H9 (cell line): ENCODE measurements at regions not wholly inside any gene's neighbourhood (a gene's known extent, or its start where the extent isn't known, plus 50 kb on each side); places are given as distances from the start of the nearest gene placed in this dataset.

Source experiments
- DNase-seq: peaks from one replicate; pipeline ENCODE4 v3.0.0-alpha.2; 2017
- H2AFZ ChIP-seq: one replicate; pipeline ENCODE4 v1.6.1; 2013; ENCODE audit warnings: mild to moderate bottlenecking, low read length, control low read depth, moderate library complexity
- H2AK5ac ChIP-seq: 2 replicates; pipeline ENCODE4 v1.6.1; 2013; ENCODE audit warnings: low read length, control low read depth, mixed read lengths; ENCODE audit not compliant: insufficient read length
- H2BK120ac ChIP-seq: one replicate; pipeline ENCODE4 v1.6.1; 2013; ENCODE audit warnings: low read depth, mild to moderate bottlenecking, low read length, control low read depth, inconsistent platforms; ENCODE audit not compliant: poor library complexity, severe bottlenecking
- H2BK12ac ChIP-seq: 2 replicates; pipeline ENCODE4 v1.6.1; 2013; ENCODE audit warnings: low read length, control low read depth, mixed read lengths, low read depth; ENCODE audit not compliant: insufficient read length
- H2BK15ac ChIP-seq: 2 replicates; pipeline ENCODE4 v1.6.1; 2013; ENCODE audit warnings: low read depth, low read length, control low read depth
- H2BK20ac ChIP-seq: one replicate; pipeline ENCODE4 v1.6.1; 2013; ENCODE audit warnings: low read depth, mild to moderate bottlenecking, low read length, control low read depth, inconsistent platforms; ENCODE audit not compliant: poor library complexity, severe bottlenecking
- H2BK5ac ChIP-seq: 2 replicates; pipeline ENCODE4 v1.6.1; 2013; ENCODE audit warnings: low read length, control low read depth, mixed read lengths; ENCODE audit not compliant: insufficient read length
- H3K14ac ChIP-seq: 2 replicates; pipeline ENCODE4 v1.6.1; 2013; ENCODE audit warnings: low read length, control low read depth; ENCODE audit not compliant: insufficient read depth
- H3K18ac ChIP-seq: 2 replicates; pipeline ENCODE4 v1.6.1; 2013; ENCODE audit warnings: low read depth, mild to moderate bottlenecking, mixed read lengths, low read length, control low read depth; ENCODE audit not compliant: insufficient read length
- H3K23ac ChIP-seq: 2 replicates; pipeline ENCODE4 v1.6.1; 2013; ENCODE audit warnings: low read length, control low read depth, mixed read lengths, low read depth; ENCODE audit not compliant: insufficient read length
- H3K23me2 ChIP-seq: 2 replicates; pipeline ENCODE4 v1.6.1; 2013; ENCODE audit warnings: low read depth, mild to moderate bottlenecking, mixed read lengths, low read length, control low read depth; ENCODE audit not compliant: insufficient read length, poor library complexity, severe bottlenecking
- H3K27ac ChIP-seq: 2 replicates; pipeline ENCODE4 v1.5.1; 2013; ENCODE audit warnings: low read length, control low read depth, mixed read lengths, low read depth; ENCODE audit not compliant: insufficient read length
- H3K27me3 ChIP-seq: 2 replicates; pipeline ENCODE4 v1.6.1; 2013; ENCODE audit warnings: low read length, control low read depth, inconsistent platforms; ENCODE audit not compliant: insufficient read depth
- H3K4ac ChIP-seq: 2 replicates; pipeline ENCODE4 v1.6.1; 2013; ENCODE audit warnings: low read depth, mild to moderate bottlenecking, control low read depth, inconsistent platforms, low read length, moderate library complexity
- H3K4me1 ChIP-seq: 2 replicates; pipeline ENCODE4 v1.6.1; 2013; ENCODE audit warnings: low read length, control low read depth, inconsistent platforms; ENCODE audit not compliant: insufficient read depth
- H3K4me2 ChIP-seq: 2 replicates; pipeline ENCODE4 v1.6.1; 2013; ENCODE audit warnings: low read length, control low read depth, mixed read lengths; ENCODE audit not compliant: insufficient read length, insufficient read depth
- H3K56ac ChIP-seq: 2 replicates; pipeline ENCODE4 v1.6.1; 2013; ENCODE audit warnings: low read depth, mild to moderate bottlenecking, mixed read lengths, low read length, control low read depth; ENCODE audit not compliant: insufficient read length
- H3K79me1 ChIP-seq: 2 replicates; pipeline ENCODE4 v1.6.1; 2013; ENCODE audit warnings: low read depth, mild to moderate bottlenecking, moderate library complexity, low read length, control low read depth, inconsistent platforms; ENCODE audit not compliant: insufficient read depth, poor library complexity, severe bottlenecking
- H3K79me2 ChIP-seq: 2 replicates; pipeline ENCODE4 v1.6.1; 2013; ENCODE audit warnings: low read length, control low read depth, inconsistent platforms; ENCODE audit not compliant: insufficient read depth
- H3K9ac ChIP-seq: 2 replicates; pipeline ENCODE4 v1.6.1; 2013; ENCODE audit warnings: low read length, control low read depth, mixed read lengths; ENCODE audit not compliant: insufficient read length; ENCODE audit errors: extremely low read depth
- H3K9me3 ChIP-seq: one replicate; pipeline ENCODE4 v1.6.1; 2013; ENCODE audit warnings: low read depth, low read length, inconsistent platforms; ENCODE audit not compliant: control insufficient read depth
- H3T11ph ChIP-seq: one replicate; pipeline ENCODE4 v1.6.1; 2013; ENCODE audit warnings: mild to moderate bottlenecking, low read length, control low read depth, inconsistent platforms
- H4K20me1 ChIP-seq: one replicate; pipeline ENCODE4 v1.6.1; 2013; ENCODE audit not compliant: control insufficient read depth, insufficient read length, insufficient read depth
- H4K5ac ChIP-seq: 2 replicates; pipeline ENCODE4 v1.6.1; 2013; ENCODE audit warnings: low read depth, mild to moderate bottlenecking, mixed read lengths, low read length, control low read depth; ENCODE audit not compliant: insufficient read length
- H4K8ac ChIP-seq: replicated peaks from 2 replicates; pipeline ENCODE4 v1.6.1; 2013; ENCODE audit warnings: low read length, control low read depth, mixed read lengths, low read depth; ENCODE audit not compliant: insufficient read length
- H4K91ac ChIP-seq: 2 replicates; pipeline ENCODE4 v1.6.1; 2013; ENCODE audit warnings: low read depth, mild to moderate bottlenecking, moderate library complexity, mixed read lengths, low read length, control low read depth; ENCODE audit not compliant: insufficient read length
- H3K27ac Mint-ChIP-seq, 3 experiments: 2 replicates in 2 of 3; 3 replicates in 1 of 3; pipeline ENCODE4 v1.8.0; 2020 to 2021; ENCODE audit warnings: mixed read lengths in 3 of 3, mild to moderate bottlenecking in 1 of 3, moderate library complexity in 1 of 3
- H3K27me3 Mint-ChIP-seq: 2 replicates; pipeline ENCODE4 v1.8.0; 2021; ENCODE audit warnings: low read depth, mild to moderate bottlenecking, moderate library complexity, mixed read lengths
- H3K36me3 Mint-ChIP-seq, 3 experiments: 2 replicates in 2 of 3; 3 replicates in 1 of 3; pipeline ENCODE4 v1.8.0; 2020 to 2021; ENCODE audit warnings: low read depth in 3 of 3, mixed read lengths in 3 of 3; ENCODE audit not compliant: insufficient read depth in 1 of 3
- H3K4me1 Mint-ChIP-seq, 2 experiments: 2 replicates each; pipeline ENCODE4 v1.8.0; 2020; ENCODE audit warnings: mixed read lengths in 2 of 2
- H3K4me3 Mint-ChIP-seq, 2 experiments: 2 replicates in 1 of 2; 3 replicates in 1 of 2; pipeline ENCODE4 v1.8.0; 2020 to 2021; ENCODE audit warnings: mild to moderate bottlenecking in 2 of 2, mixed read lengths in 2 of 2, moderate library complexity in 1 of 2
- H3K9me3 Mint-ChIP-seq, 2 experiments: 2 replicates in 1 of 2; 3 replicates in 1 of 2; pipeline ENCODE4 v1.8.0; 2020; ENCODE audit warnings: mild to moderate bottlenecking in 2 of 2, mixed read lengths in 2 of 2, moderate library complexity in 1 of 2
- CTCF ChIP-seq: fragments of 200-600 bp; sonication (generic); conservative IDR thresholded peaks from 3 replicates; pipeline ENCODE4 v1.8.0; 2021; ENCODE audit warnings: antibody characterized with exemption, mild to moderate bottlenecking
- WGBS: extraction: QIAGEN DNeasy Blood & Tissue Kit; methylation state at CpG from one replicate; pipeline ENCODE4 v1.1.7; 2013; ENCODE audit warnings: missing lambda C conversion rate, low lambda C conversion rate, mixed read lengths; ENCODE audit not compliant: insufficient read length; ENCODE audit errors: extremely low coverage; 5-methylcytosine and 5-hydroxymethylcytosine counted together

- no peaks in the 10 kb centered on the region for H3K79me1 ChIP-seq
- DNase-seq, result no peak
- no peak overlapping the region for H3K4me2 ChIP-seq
- no peaks in the 10 kb centered on the region for H3K9me3 ChIP-seq
- H3K4me1 ChIP-seq, result no peaks in the 10 kb centered on the region
- H3K27me3 ChIP-seq, result no peaks in the 10 kb centered on the region
- no peak overlapping the region for H4K91ac ChIP-seq
- no CpG with 5 or more reads among the region's 3 CpGs for WGBS
- H4K8ac ChIP-seq, result no peak overlapping the region
- Mint-ChIP-seq H3K27me3 (no peaks in the 10 kb centered on the region), H3K4me3 (no peak overlapping the region), H3K9me3 (no peaks in the 10 kb centered on the region), H3K4me1 (peaks cover 7 to 9% of the 10 kb centered on the region in 2 experiments), H3K36me3 (no peaks in the 10 kb centered on the region), H3K27ac (no peak overlapping the region; a peak in 1 of 7 replicates)
- H3K14ac ChIP-seq, result no peak overlapping the region
- no peak overlapping the region for H3T11ph ChIP-seq
- H3K23ac ChIP-seq, result no peak overlapping the region
- no peak overlapping the region for H2BK12ac ChIP-seq
- no peak overlapping the region for H2AK5ac ChIP-seq
- H2BK15ac ChIP-seq, result no peak overlapping the region
- no peak overlapping the region for H3K9ac ChIP-seq
- no peak overlapping the region for H2AFZ ChIP-seq
- no peak overlapping the region for H2BK5ac ChIP-seq
- no peak overlapping the region for H2BK120ac ChIP-seq
- H4K5ac ChIP-seq, result no peak overlapping the region
- H4K20me1 ChIP-seq, result no peaks in the 10 kb centered on the region
- no peaks in the 10 kb centered on the region for H3K79me2 ChIP-seq
- no peak overlapping the region for H3K18ac ChIP-seq
- no peaks in the 10 kb centered on the region for H3K23me2 ChIP-seq
- no peak overlapping the region for H2BK20ac ChIP-seq
- no peak overlapping the region for H3K27ac ChIP-seq
- no peak overlapping the region for H3K56ac ChIP-seq
- TF ChIP-seq CTCF, result no peak
- H3K4ac ChIP-seq, result no peak overlapping the region
Measured at GRCh38 chr18:39675368-39675767, 2109.8 kb upstream of the CELF4 start.
